Natural killer cell (primary cell): ENCODE measurements at regions not wholly inside any gene's neighbourhood (a gene's known extent, or its start where the extent isn't known, plus 50 kb on each side); places are given as distances from the start of the nearest gene placed in this dataset.

Experiments
- ATAC-seq, 3 donors: fragments of 150-1000 bp in 2 of 3; fragments of 200-7000 bp in 1 of 3; cut with Tn5 transposase; 1 replicate in 1 of 3; 2 replicates in 2 of 3; pipeline ENCODE4 v1.10.0; 2021; ENCODE audit warnings: mild to moderate bottlenecking in 2 of 3, moderate library complexity in 2 of 3
- DNase-seq, 2 donors: peaks; one replicate each; pipeline versions ENCODE4 v3.0.0 to v3.0.0-alpha.2; 2013 to 2021; ENCODE audit warnings: mixed read lengths in 1 of 2
- H3K27ac ChIP-seq: one replicate; pipeline ENCODE4 v1.5.1; 2013; ENCODE audit warnings: mild to moderate bottlenecking, low read length
- H3K27me3 ChIP-seq: one replicate; pipeline ENCODE4 v1.6.1; 2013; ENCODE audit warnings: low read length; ENCODE audit not compliant: control insufficient read depth, insufficient read depth
- H3K36me3 ChIP-seq: one replicate; pipeline ENCODE4 v1.6.1; 2013; ENCODE audit warnings: low read length; ENCODE audit not compliant: control insufficient read depth, insufficient read depth
- H3K4me1 ChIP-seq: one replicate; pipeline ENCODE4 v1.6.1; 2013; ENCODE audit warnings: low read length; ENCODE audit not compliant: control insufficient read depth, insufficient read depth
- H3K4me3 ChIP-seq: one replicate; pipeline ENCODE4 v1.5.1; 2013; ENCODE audit warnings: low read length
- H3K9me3 ChIP-seq: one replicate; pipeline ENCODE4 v1.6.1; 2013; ENCODE audit warnings: low read length; ENCODE audit not compliant: control insufficient read depth, insufficient read depth
- H3K27ac Mint-ChIP-seq, 2 donors: one replicate each; pipeline ENCODE4 v1.8.0; 2022; ENCODE audit warnings: mild to moderate bottlenecking in 2 of 2, mixed read lengths in 2 of 2, moderate library complexity in 1 of 2
- H3K27me3 Mint-ChIP-seq, 2 donors: one replicate each; pipeline ENCODE4 v1.8.0; 2022; ENCODE audit warnings: low read depth in 2 of 2, mixed read lengths in 2 of 2
- H3K36me3 Mint-ChIP-seq: one replicate; pipeline ENCODE4 v1.8.0; 2022; ENCODE audit warnings: mixed read lengths
- H3K4me1 Mint-ChIP-seq, 2 donors: one replicate each; pipeline ENCODE4 v1.8.0; 2022; ENCODE audit warnings: mixed read lengths in 2 of 2
- H3K4me3 Mint-ChIP-seq: one replicate; pipeline ENCODE4 v1.8.0; 2022; ENCODE audit warnings: mild to moderate bottlenecking, moderate library complexity, mixed read lengths
- H3K9me3 Mint-ChIP-seq, 2 donors: one replicate each; pipeline ENCODE4 v1.8.0; 2022; ENCODE audit warnings: mixed read lengths in 2 of 2
- WGBS: methylation state at CpG from one replicate; pipeline ENCODE4 v1.1.7; 2013; ENCODE audit warnings: missing lambda C conversion rate; ENCODE audit not compliant: insufficient coverage; 5-methylcytosine and 5-hydroxymethylcytosine counted together
- intact Hi-C: fragments of 100-400 bp; cut with micrococcal nuclease; formaldehyde crosslinking; loops from one replicate; pipeline ENCODE4 v1.14.2; 2022
- TF ChIP-seq, protein P1 (sequence below): fragments of 200-600 bp; IDR thresholded peaks from one replicate; pipeline ENCODE4 v1.8.0; 2022; ENCODE audit warnings: antibody characterized with exemption

DNA sequence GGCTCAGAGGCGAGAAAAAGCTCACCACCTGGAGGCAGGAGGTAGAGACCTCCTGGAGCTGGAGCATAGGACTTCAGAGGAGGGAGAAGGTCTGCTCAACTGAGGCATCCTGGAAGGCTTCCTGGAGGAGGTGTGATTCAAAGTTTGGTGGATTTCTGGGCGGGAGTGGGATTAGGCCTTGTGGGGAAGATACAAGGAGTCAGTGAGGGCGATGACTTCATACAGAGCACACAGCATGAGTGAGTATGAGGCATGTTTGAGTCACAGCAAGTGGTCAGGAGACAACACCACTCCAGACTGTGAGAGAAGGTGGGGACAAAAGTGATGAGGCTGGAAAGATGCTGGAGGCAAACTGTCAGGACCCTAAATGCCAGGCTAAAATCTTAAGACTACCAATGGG is 77.6 kb downstream of the MATN1 start:
- no peaks in the 10 kb centered on the region for H3K4me1 Mint-ChIP-seq
- Histone ChIP-seq H3K4me1 (no peaks in the 10 kb centered on the region), H3K4me3 (no peak overlapping the region), H3K36me3 (no peaks in the 10 kb centered on the region), H3K27ac (no peak overlapping the region), H3K27me3 (no peaks in the 10 kb centered on the region), H3K9me3 (no peaks in the 10 kb centered on the region)
- H3K27ac Mint-ChIP-seq: no peak overlapping the region
- H3K27me3 Mint-ChIP-seq: peaks cover 24 to 44% of the 10 kb centered on the region in 2 donors
- no peaks in the 10 kb centered on the region for H3K36me3 Mint-ChIP-seq
- intact Hi-C loops: no loop called here
- ATAC-seq (no peak), DNase-seq (no peak)
- no peaks in the 10 kb centered on the region for H3K9me3 Mint-ChIP-seq
- no peak overlapping the region for H3K4me3 Mint-ChIP-seq
- 62% methylated on average over 3 of the region's 3 CpGs for WGBS
- TF ChIP-seq, protein P1, sequence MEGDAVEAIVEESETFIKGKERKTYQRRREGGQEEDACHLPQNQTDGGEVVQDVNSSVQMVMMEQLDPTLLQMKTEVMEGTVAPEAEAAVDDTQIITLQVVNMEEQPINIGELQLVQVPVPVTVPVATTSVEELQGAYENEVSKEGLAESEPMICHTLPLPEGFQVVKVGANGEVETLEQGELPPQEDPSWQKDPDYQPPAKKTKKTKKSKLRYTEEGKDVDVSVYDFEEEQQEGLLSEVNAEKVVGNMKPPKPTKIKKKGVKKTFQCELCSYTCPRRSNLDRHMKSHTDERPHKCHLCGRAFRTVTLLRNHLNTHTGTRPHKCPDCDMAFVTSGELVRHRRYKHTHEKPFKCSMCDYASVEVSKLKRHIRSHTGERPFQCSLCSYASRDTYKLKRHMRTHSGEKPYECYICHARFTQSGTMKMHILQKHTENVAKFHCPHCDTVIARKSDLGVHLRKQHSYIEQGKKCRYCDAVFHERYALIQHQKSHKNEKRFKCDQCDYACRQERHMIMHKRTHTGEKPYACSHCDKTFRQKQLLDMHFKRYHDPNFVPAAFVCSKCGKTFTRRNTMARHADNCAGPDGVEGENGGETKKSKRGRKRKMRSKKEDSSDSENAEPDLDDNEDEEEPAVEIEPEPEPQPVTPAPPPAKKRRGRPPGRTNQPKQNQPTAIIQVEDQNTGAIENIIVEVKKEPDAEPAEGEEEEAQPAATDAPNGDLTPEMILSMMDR: no peak

DNA sequence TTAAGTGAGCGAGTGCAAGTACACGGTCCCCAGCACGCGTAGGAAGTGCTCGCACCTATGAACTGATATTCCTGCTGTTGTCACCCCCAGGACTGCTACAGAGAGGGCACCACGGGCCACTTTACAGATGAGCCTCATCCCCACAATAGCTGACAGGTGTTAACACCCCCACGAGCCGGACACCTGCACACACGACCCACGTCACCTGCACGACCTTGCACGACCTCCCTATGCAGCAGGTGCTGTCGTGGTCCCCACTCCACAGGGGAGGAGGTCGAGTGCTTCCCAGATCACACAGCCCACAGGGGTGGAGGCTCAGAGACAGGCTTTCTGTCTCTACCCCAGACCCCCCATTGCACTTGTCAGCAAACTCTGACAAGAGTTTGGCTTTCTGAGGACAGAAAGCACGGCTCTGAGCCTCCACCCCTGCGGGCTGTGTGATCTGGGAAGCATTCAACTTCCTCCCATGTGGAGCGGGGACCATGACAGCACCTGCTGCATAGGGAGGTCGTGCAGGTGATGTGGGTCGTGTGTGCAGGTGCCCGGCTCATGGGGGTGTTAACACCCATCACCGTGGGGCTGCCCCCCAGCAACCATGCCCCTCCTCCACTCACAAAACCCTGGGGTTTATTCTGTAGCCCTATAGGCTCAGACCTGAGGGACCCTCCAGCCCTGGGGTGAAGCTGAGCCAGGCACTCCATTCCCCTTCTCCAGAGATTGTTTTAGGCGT is 80.8 kb downstream of the MATN1 start:
- ATAC-seq (no peak), DNase-seq (no peak)
- 73% methylated on average over 22 of the region's 22 CpGs for WGBS
- Mint-ChIP-seq H3K27ac (no peak overlapping the region), H3K36me3 (no peaks in the 10 kb centered on the region), H3K9me3 (no peaks in the 10 kb centered on the region), H3K4me1 (no peaks in the 10 kb centered on the region), H3K4me3 (no peak overlapping the region), H3K27me3 (peaks cover 12 to 20% of the 10 kb centered on the region in 2 donors)
- Histone ChIP-seq H3K9me3 (no peaks in the 10 kb centered on the region), H3K4me1 (no peaks in the 10 kb centered on the region), H3K4me3 (no peak overlapping the region), H3K27ac (no peak overlapping the region), H3K36me3 (no peaks in the 10 kb centered on the region), H3K27me3 (no peaks in the 10 kb centered on the region)
- intact Hi-C loops: no loop called here
- TF ChIP-seq, protein P1: no peak

DNA sequence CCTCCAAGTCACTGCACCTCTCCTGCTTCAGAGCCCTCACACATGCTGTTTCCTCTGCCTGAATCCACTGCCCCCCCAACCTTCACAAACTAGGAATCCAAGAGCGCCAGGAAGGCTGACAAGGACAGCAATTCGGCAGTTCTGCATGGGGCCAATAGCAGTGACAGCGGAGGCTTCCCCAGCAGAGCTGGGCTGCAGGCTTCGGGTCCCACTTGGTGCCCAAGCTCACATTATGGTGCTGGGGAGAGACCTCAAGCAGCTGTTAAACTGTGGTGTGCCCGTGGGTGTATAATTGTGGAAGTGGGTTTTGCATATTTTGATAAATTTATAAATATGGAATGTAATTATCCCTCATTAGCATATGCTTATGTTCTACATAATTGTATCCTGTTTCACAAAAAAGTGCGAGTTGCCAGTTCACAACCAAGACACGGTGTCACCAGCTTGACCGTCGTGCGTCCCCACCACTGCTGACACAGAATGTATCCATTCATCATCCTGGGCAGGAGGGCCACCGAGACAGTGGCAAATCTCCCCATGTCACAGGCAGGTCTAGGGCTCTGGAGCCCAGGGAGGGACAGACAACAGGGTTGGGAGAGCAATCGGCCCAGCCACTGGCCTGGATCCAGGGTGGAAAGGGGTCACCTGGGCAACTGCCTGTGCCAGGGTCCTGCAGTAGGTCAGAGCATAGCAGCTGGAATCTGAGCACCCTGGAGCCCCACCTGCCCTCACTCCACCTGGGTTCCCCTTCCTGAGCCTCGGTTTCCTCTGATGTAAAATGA is 81.6 kb downstream of the MATN1 start:
- DNase-seq: no peak
- WGBS: 63% methylated on average over 12 of the region's 13 CpGs
- Mint-ChIP-seq H3K9me3 (no peaks in the 10 kb centered on the region), H3K36me3 (no peaks in the 10 kb centered on the region), H3K27ac (no peak overlapping the region), H3K4me1 (no peaks in the 10 kb centered on the region), H3K27me3 (peaks cover 17 to 20% of the 10 kb centered on the region in 2 donors), H3K4me3 (no peak overlapping the region)
- intact Hi-C loops: no loop called here
- H3K27ac ChIP-seq: no peak overlapping the region
- ATAC-seq: no peak
- H3K27me3 ChIP-seq: no peaks in the 10 kb centered on the region
- H3K9me3 ChIP-seq: no peaks in the 10 kb centered on the region
- H3K4me3 ChIP-seq: no peak overlapping the region
- TF ChIP-seq, protein P1: no peak
- H3K36me3 ChIP-seq: no peaks in the 10 kb centered on the region
- H3K4me1 ChIP-seq: no peaks in the 10 kb centered on the region
